GM12865 (cell line): ENCODE measurements at regions not wholly inside any gene's neighbourhood (a gene's known extent, or its start where the extent isn't known, plus 50 kb on each side); places are given as distances from the start of the nearest gene placed in this dataset.

Experiments
- DNase-seq: peaks from one replicate; pipeline ENCODE4 v3.0.0; 2010; ENCODE audit warnings: low read depth
- H3K4me3 ChIP-seq: 2 replicates; pipeline ENCODE4 v1.5.1; 2011; ENCODE audit warnings: mild to moderate bottlenecking, low read depth, low read length, control low read depth
- CTCF ChIP-seq: IDR thresholded peaks from 2 replicates; pipeline ENCODE4 v1.5.1; 2011; ENCODE audit warnings: low read length, control low read depth, low read depth, inconsistent platforms; ENCODE audit not compliant: insufficient read depth; ENCODE audit errors: missing control alignments

GRCh38 chr1:232376632-232377493 is 253.1 kb downstream of the SIPA1L2 start:
- TF ChIP-seq CTCF, result no peak
- DNase-seq, result no peak
- H3K4me3 ChIP-seq, result no peak overlapping the region

- H3K4me3 ChIP-seq, result no peak overlapping the region
- no peak for TF ChIP-seq CTCF
- DNase-seq, result no peak
These were observed 257.0 kb downstream of the SIPA1L2 start for GRCh38 chr1:232372841-232373440.

- no peak for DNase-seq
- no peak overlapping the region for H3K4me3 ChIP-seq
- no peak for TF ChIP-seq CTCF
These were observed 257.5 kb downstream of the SIPA1L2 start for GRCh38 chr1:232372431-232372830.

GRCh38 chr1:232369451-232370296 is 260.3 kb downstream of the SIPA1L2 start:
- DNase-seq, result no peak
- TF ChIP-seq CTCF, result no peak
- H3K4me3 ChIP-seq, result no peak overlapping the region

GRCh38 chr1:232368821-232369321 is 261.1 kb downstream of the SIPA1L2 start:
- no peak for DNase-seq
- no peak for TF ChIP-seq CTCF
- H3K4me3 ChIP-seq, result no peak overlapping the region

- no peak for DNase-seq
- no peak for TF ChIP-seq CTCF
- H3K4me3 ChIP-seq, result no peak overlapping the region
These were observed 262.6 kb downstream of the SIPA1L2 start for GRCh38 chr1:232367293-232367692.
